Ramos (cell line): ENCODE measurements at regions not wholly inside any gene's neighbourhood (a gene's known extent, or its start where the extent isn't known, plus 50 kb on each side); places are given as distances from the start of the nearest gene placed in this dataset.
"Not testable (repeated sequence)": the region's sequence is repeated elsewhere in the genome, so short reads cannot be mapped to it uniquely, and the experiment has no call there.

ENCODE experiments used
- in situ Hi-C: fragments of 300-500 bp; cut with MboI; formaldehyde crosslinking; loops from one replicate; pipeline ENCODE4 v1.14.3; 2022; ENCODE audit warnings: low sequenced_read_pairs; ENCODE audit not compliant: unreplicated experiment

DNA sequence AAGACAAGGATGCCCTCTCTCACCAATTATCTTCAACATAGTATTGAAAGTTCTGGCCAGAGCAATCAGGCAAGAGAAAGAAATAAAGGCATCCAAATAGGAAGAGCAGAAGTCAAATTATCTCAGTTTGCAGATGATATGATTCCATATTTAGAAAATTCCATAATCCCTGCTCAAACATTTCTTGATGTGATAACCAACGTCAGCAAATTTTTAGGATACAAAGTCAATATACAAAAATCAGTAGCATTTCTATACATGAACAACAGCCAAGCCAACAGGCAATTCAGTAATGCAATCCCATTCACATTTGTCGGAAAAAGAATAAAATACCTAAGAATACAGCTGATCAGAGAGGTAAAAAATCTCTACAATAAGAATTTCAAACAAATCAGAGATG, 969.7 kb upstream of the USP15 start:
- in situ Hi-C loops, result no loop called here

DNA sequence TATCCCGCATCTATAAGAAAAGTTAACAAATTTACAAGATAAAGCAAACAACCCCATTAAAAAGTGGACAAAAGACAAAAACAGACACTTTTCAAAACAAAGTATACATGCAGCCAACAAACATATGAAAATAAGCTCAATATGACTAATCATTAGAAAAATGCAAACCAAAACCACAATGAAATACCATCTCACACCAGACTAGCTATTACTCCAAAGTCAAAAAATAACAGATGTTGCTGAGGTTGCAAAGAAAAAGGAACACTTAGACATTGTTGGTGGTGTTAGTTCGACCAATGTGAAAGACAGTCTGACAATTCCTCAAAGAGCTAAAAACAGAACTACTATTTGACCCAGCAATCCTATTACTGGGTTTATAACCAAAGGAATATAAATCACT, 968.6 kb upstream of the USP15 start:
- in situ Hi-C loops, result no loop called here

GRCh38 chr12:61294011-61294410, 966.2 kb upstream of the USP15 start:
- in situ Hi-C loops, result not testable (repeated sequence)

GRCh38 chr12:61301817-61302216, 958.4 kb upstream of the USP15 start:
- in situ Hi-C loops, result no loop called here

DNA sequence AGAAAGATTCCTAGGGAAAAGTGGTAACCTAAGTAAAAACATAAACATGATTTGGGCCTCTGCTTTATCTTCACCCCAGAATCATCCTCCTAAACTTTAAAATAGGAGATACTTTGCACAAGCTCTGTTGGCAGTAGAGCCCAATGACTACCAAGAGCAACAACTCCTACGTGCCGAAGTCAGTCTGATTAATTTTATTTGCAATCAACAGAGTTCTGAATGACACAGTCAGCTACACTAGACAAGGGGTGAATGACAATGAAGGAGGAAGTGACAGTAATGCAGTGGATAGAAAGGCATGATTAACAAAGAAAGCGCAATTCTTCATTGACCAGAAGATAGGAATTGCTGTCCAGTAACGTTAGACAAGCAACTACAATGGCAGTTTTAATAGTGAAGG, 957.9 kb upstream of the USP15 start:
- in situ Hi-C loops, result no loop called here

DNA sequence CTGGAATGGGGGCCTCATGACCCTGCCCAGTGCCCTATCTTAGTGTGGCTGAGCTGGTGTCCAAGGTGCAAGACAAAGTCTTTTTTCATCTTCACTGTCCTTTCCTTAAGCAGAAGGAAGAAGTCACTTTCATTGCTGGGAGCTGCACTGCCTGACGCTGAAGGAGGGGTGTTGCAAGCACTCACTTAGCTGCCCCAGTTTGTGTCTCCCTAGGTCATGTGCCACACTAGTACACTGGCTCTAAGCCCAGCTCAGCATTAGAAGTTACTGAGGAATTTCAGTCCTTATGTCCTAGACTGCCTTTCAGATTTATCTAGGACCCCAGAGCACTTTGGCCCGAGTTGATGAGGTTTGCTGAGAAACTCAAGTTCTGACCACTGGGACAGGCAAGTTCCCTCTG, 952.0 kb upstream of the USP15 start:
- in situ Hi-C loops, result no loop called here

- in situ Hi-C loops, result no loop called here
These were observed 948.8 kb upstream of the USP15 start for GRCh38 chr12:61311413-61311812.

- in situ Hi-C loops, result no loop called here
These were observed 911.3 kb upstream of the USP15 start for GRCh38 chr12:61348871-61349270.

- in situ Hi-C loops, result no loop called here
These were observed 905.1 kb upstream of the USP15 start for GRCh38 chr12:61355105-61355504.

- in situ Hi-C loops, result no loop called here
These were observed 903.7 kb upstream of the USP15 start for GRCh38 chr12:61356485-61356884.

DNA sequence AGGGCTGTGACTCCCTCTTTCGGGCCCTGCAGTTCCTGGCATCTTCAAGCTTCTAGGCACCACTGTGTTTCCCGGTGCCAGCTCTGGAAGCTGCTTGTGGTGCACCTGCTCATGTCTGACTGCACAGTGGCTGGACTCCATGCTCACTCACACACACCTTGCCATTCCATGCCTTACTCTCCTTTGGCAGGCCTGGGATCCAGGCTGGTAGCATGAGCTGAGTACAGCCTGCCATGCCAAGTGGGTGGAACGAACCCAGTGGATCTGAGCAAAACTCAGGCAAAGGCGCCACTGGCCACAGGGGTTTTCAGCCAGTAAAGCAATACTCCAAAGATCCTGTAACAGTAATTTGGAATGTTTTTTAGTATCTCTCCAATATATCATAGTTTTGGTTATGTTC, 902.7 kb upstream of the USP15 start:
- in situ Hi-C loops, result no loop called here

GRCh38 chr12:61362037-61362436, 898.2 kb upstream of the USP15 start:
- in situ Hi-C loops, result no loop called here

DNA sequence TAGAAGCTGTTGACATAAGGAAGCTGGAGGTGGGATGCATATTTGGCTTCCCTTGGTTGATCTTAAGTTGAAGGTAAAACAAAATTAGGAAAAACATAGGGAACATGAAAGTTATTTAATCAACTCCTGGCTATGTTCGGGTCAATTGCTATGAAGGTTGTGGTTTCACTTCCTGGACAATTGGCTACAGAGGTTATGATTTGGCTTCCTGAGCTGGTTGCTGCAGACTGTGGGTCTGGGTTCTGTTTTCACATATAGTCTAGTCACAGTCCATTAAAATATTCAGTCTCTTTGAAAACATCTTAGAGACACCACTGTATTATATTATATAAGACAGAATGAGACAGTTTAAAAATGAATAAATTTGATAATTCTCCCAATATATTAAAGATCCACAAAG, 895.2 kb upstream of the USP15 start:
- in situ Hi-C loops, result no loop called here

DNA sequence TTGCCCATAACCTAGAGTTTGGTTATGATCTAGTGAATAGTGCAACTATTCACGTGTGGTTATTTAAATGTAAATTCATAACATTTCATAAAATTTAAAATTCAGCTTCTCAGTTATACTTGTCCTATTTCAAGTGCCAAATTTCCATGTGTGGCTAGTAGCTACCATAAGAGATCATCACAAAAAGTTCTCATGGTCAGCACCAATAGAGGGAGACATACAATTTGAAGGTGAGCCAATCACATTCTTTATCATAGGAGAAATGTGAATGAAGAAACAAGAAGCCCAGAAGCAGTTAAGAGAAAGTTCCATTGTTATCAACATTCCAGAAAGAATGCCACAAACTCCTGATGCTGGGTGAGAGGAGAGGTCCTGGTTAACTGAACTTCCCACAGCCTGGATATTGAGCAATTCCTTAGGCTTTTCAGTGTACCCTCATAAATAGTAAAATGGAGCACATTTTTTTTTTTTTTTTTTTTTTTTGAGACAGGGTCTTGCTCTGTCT, 892.9 kb upstream of the USP15 start:
- in situ Hi-C loops, result no loop called here

GRCh38 chr12:61369241-61369910, 890.8 kb upstream of the USP15 start:
- in situ Hi-C loops, result no loop called here

GRCh38 chr12:61384511-61384910, 875.7 kb upstream of the USP15 start:
- in situ Hi-C loops, result no loop called here

- in situ Hi-C loops, result no loop called here
These were observed 874.4 kb upstream of the USP15 start for GRCh38 chr12:61385771-61386170.

DNA sequence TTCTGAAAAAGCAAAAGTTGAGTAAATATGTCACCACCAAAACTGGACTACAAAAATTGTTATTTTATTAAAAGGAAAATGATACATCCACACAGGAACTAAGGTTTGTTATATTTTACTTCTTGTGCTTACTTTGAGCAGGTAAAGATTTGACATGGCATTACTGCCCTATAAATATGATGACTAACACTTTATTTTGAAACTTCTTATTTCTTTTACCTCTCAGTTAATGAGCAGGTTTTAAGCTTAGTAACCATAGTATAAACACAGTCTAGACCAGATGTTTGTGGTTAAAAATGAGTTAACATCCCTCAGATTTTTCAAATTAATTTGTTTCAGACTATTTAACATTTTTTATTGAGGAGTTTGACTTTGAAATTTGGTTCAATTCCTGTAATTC, 862.5 kb upstream of the USP15 start:
- in situ Hi-C loops, result no loop called here

GRCh38 chr12:61412201-61412600, 848.0 kb upstream of the USP15 start:
- in situ Hi-C loops, result no loop called here

DNA sequence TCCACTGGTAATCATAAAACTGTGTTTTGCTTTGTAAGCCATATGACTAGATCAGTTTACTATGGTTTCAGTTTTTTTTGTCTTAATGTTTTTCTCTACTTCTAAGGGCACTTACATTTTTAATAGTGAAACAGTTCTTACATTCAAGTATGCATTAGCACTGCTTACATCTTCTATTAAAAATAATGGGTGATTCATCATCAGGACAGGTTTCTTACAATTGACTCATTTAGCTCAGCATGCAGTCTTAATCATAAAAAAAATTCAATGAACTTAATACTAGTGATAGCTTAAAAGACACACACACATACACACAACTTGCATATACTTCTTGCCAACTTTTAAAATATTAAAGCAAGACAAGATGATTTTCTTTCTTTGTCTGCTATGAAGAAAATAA, 845.7 kb upstream of the USP15 start:
- in situ Hi-C loops, result no loop called here

DNA sequence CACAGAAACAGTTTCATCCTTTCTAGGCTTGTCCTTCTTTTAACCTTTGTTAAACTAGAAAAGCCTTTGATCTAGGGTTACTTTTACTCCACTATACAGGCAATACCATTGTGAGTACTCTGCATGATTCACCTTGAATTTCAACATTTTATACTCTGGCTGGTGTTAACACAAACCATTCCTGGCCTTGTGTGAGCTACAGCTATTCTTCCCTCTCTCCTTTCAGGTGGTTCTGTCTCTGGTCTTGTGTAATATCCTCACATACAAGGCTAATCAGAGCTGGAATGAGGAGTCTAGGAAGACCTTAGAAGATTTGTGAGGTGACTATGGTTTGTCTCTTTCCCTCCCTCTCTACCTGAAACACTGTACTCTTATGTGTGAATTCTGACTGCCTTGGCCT, 837.4 kb upstream of the USP15 start:
- in situ Hi-C loops, result no loop called here

DNA sequence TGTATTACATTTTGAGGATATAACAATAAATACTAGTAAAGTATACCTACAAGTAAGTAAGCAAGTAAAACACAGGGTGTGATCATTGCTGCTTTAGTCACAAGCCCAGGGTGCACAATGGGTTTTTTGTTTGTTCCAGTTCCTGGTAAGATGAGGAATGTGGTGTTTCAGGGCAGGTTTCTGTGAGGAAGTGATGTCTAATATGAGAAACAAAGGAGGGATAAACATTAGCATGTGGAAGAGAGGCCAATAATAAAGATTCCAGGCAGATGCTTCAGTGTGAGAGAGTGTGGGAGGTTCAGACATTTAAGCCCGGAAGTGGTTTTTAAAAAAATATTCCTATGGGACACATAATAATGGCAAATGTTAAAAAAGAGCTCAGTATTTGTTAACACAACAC, 808.1 kb upstream of the USP15 start:
- in situ Hi-C loops, result no loop called here

- in situ Hi-C loops, result no loop called here
These were observed 772.5 kb upstream of the USP15 start for GRCh38 chr12:61487728-61488127.
